Esophagus squamous epithelium (tissue), 4 donors: ENCODE measurements at regions not wholly inside any gene's neighbourhood (a gene's known extent, or its start where the extent isn't known, plus 50 kb on each side); places are given as distances from the start of the nearest gene placed in this dataset.

Experiments
- CTCF ChIP-seq, 6 experiments: fragments of 450-650 bp in 4 of 6; fragments of 200-600 bp in 2 of 6; sonication (generic) in 2 of 6; IDR thresholded peaks; one replicate each; pipeline ENCODE4 v1.5.1; 2016 to 2019; ENCODE audit warnings: antibody characterized with exemption in 6 of 6, mild to moderate bottlenecking in 4 of 6, moderate library complexity in 4 of 6
- POLR2A ChIP-seq, 4 donors: fragments of 450-650 bp; IDR thresholded peaks; one replicate each; pipeline ENCODE4 v1.6.1; 2017; ENCODE audit warnings: antibody characterized with exemption in 4 of 4, mild to moderate bottlenecking in 4 of 4, moderate library complexity in 3 of 4

- TF ChIP-seq CTCF (IDR thresholded peaks at IDR 0.05), result no peak
- no peak for TF ChIP-seq POLR2A (IDR thresholded peaks at IDR 0.05)
Measured at GRCh38 chr10:78385599-78385998, 351.9 kb downstream of the RPS24 start.
